Skeletal muscle cell (primary cell): ENCODE measurements at regions not wholly inside any gene's neighbourhood (a gene's known extent, or its start where the extent isn't known, plus 50 kb on each side); places are given as distances from the start of the nearest gene placed in this dataset.
"Not testable (repeated sequence)": the region's sequence is repeated elsewhere in the genome, so short reads cannot be mapped to it uniquely, and the experiment has no call there.

Experiments used
- DNase-seq: peaks from one replicate; pipeline ENCODE4 v3.0.0-alpha.2; 2010; ENCODE audit warnings: low read depth
- H3K4me3 ChIP-seq: 2 replicates; pipeline ENCODE4 v1.5.1; 2011; ENCODE audit warnings: low read depth, mild to moderate bottlenecking, control low read depth, low read length, moderate library complexity

GRCh38 chr11:95429376-95429907 is 198.4 kb upstream of the SESN3 start:
- DNase-seq = no peak
- no peak overlapping the region for H3K4me3 ChIP-seq

- DNase-seq = no peak
- no peak overlapping the region for H3K4me3 ChIP-seq
Measured at GRCh38 chr11:95426823-95427462, 195.9 kb upstream of the SESN3 start.

GRCh38 chr11:95419915-95420314 is 188.9 kb upstream of the SESN3 start:
- no peak overlapping the region for H3K4me3 ChIP-seq
- peak; percentile 64 for DNase-seq

- H3K4me3 ChIP-seq = no peak overlapping the region
- DNase-seq = no peak
Measured at GRCh38 chr11:95418916-95419315, 187.9 kb upstream of the SESN3 start.

- H3K4me3 ChIP-seq = no peak overlapping the region
- no peak for DNase-seq
Measured at GRCh38 chr11:95417832-95418231, 186.8 kb upstream of the SESN3 start.

- no peak overlapping the region for H3K4me3 ChIP-seq
- no peak for DNase-seq
Measured at GRCh38 chr11:95415837-95416304, 184.9 kb upstream of the SESN3 start.

- no peak overlapping the region for H3K4me3 ChIP-seq
Measured at GRCh38 chr11:95414217-95414616, 183.2 kb upstream of the SESN3 start.

GRCh38 chr11:95413761-95414160 is 182.8 kb upstream of the SESN3 start:
- no peak overlapping the region for H3K4me3 ChIP-seq
- DNase-seq = no peak

More at GRCh38 chr11:95414217-95414616, 183.2 kb upstream of the SESN3 start:
- no peak for DNase-seq

- H3K4me3 ChIP-seq = no peak overlapping the region
- no peak for DNase-seq
Measured at GRCh38 chr11:95413021-95413420, 182.0 kb upstream of the SESN3 start.

GRCh38 chr11:95412074-95412473 is 181.1 kb upstream of the SESN3 start:
- no peak overlapping the region for H3K4me3 ChIP-seq
- no peak for DNase-seq

GRCh38 chr11:95410707-95411106 is 179.7 kb upstream of the SESN3 start:
- H3K4me3 ChIP-seq, DNase-seq: not testable (repeated sequence)

GRCh38 chr11:95406271-95406670 is 175.3 kb upstream of the SESN3 start:
- no peak for DNase-seq

GRCh38 chr11:95404370-95404769 is 173.4 kb upstream of the SESN3 start:
- no peak for DNase-seq
- no peak overlapping the region for H3K4me3 ChIP-seq

More at GRCh38 chr11:95406271-95406670, 175.3 kb upstream of the SESN3 start:
- no peak overlapping the region for H3K4me3 ChIP-seq

GRCh38 chr11:95398437-95399112 is 167.6 kb upstream of the SESN3 start:
- no peak overlapping the region for H3K4me3 ChIP-seq
- peak; percentile 56 for DNase-seq

- DNase-seq = no peak
- no peak overlapping the region for H3K4me3 ChIP-seq
Measured at GRCh38 chr11:95392644-95393043, 161.6 kb upstream of the SESN3 start.

GRCh38 chr11:95389427-95389826 is 158.4 kb upstream of the SESN3 start:
- no peak for DNase-seq
- H3K4me3 ChIP-seq = no peak overlapping the region

GRCh38 chr11:95388086-95388485 is 157.1 kb upstream of the SESN3 start:
- H3K4me3 ChIP-seq = no peak overlapping the region
- no peak for DNase-seq

GRCh38 chr11:95387325-95387724 is 156.3 kb upstream of the SESN3 start:
- no peak for DNase-seq
- H3K4me3 ChIP-seq = no peak overlapping the region

- DNase-seq = no peak
- no peak overlapping the region for H3K4me3 ChIP-seq
Measured at GRCh38 chr11:95385577-95385976, 154.6 kb upstream of the SESN3 start.

GRCh38 chr11:95379479-95379878 is 148.5 kb upstream of the SESN3 start:
- DNase-seq = no peak
- H3K4me3 ChIP-seq = no peak overlapping the region

- H3K4me3 ChIP-seq = no peak overlapping the region
- DNase-seq = no peak
Measured at GRCh38 chr11:95378789-95379188, 147.8 kb upstream of the SESN3 start.
